GM12878 (cell line): ENCODE measurements at regions not wholly inside any gene's neighbourhood (a gene's known extent, or its start where the extent isn't known, plus 50 kb on each side); places are given as distances from the start of the nearest gene placed in this dataset.

Experiments
- ATAC-seq: fragments of 200-7000 bp; cut with Tn5 transposase; 3 replicates; pipeline ENCODE4 v1.9.1; 2020; ENCODE audit warnings: mild to moderate bottlenecking, moderate library complexity
- BruUV-seq: library from RNA; stranded (reverse); fragments of 400-500 nt; replicated peaks from 2 replicates; lab custom pipeline; 2021; lab: Mats Ljungman, UMichigan
- CTCF ChIA-PET: fragments of 300-600 bp; sonication (Branson Sonifier 250); formaldehyde crosslinking; extraction: SDS; loops from one replicate; lab custom pipeline; 2021; ENCODE audit warnings: inconsistent platforms; lab: Yijun Ruan, JAX
- POLR2A ChIA-PET: fragments of 350-600 bp; formaldehyde crosslinking; extraction: SDS; loops from one replicate; lab custom pipeline; 2021; ENCODE audit warnings: inconsistent platforms; lab: Charles Lee
- RAD21 ChIA-PET: fragments of 300-600 bp; sonication (Branson Sonifier 250); formaldehyde crosslinking; loops from one replicate; lab custom pipeline; 2023; ENCODE audit warnings: antibody characterized with exemption; ENCODE audit not compliant: unreplicated experiment; lab: Charles Lee
- SMC1A ChIA-PET: fragments of 300-600 bp; sonication (Branson Sonifier 250); formaldehyde crosslinking; loops from one replicate; lab custom pipeline; 2023; ENCODE audit not compliant: unreplicated experiment, uncharacterized antibody; lab: Charles Lee
- DNase-seq: peaks from one replicate; pipeline ENCODE4 v3.0.0-alpha.2; 2011; ENCODE audit warnings: low read depth, low spot score
- FAIRE-seq: peaks from 3 replicates; lab custom pipeline; 2011; peaks lifted over from hg19 to GRCh38; lab: Jason Lieb, UNC
- H2AFZ ChIP-seq: 2 replicates; pipeline ENCODE4 v1.6.0; 2011; ENCODE audit warnings: low read depth, low read length, control low read depth; ENCODE audit not compliant: control insufficient read depth
- H3K27ac ChIP-seq: 2 replicates; pipeline ENCODE4 v1.5.1; 2011; ENCODE audit warnings: control low read depth; ENCODE audit not compliant: control insufficient read depth, insufficient read depth
- H3K27me3 ChIP-seq, 2 experiments: replicated peaks in 1 of 2; 2 replicates each; pipeline versions ENCODE4 v1.6.0 to v1.6.1; 2011; ENCODE audit warnings: low read length in 1 of 2; ENCODE audit not compliant: control insufficient read depth in 2 of 2, insufficient read depth in 2 of 2
- H3K36me3 ChIP-seq, 2 experiments: 2 replicates each; pipeline ENCODE4 v1.5.1; 2011; ENCODE audit warnings: low read length in 1 of 2; ENCODE audit not compliant: control insufficient read depth in 2 of 2, insufficient read depth in 2 of 2
- H3K4me1 ChIP-seq: 2 replicates; pipeline ENCODE4 v1.6.1; 2011; ENCODE audit warnings: mild to moderate bottlenecking, low read length, moderate library complexity, mixed read lengths; ENCODE audit not compliant: control insufficient read depth, insufficient read depth
- H3K4me2 ChIP-seq: 2 replicates; pipeline ENCODE4 v1.6.0; 2011; ENCODE audit warnings: control low read depth; ENCODE audit not compliant: control insufficient read depth, insufficient read depth
- H3K4me3 ChIP-seq: fragments of 200-600 bp; sonication (generic); 2 replicates; pipeline ENCODE4 v1.5.1; 2016
- H3K79me2 ChIP-seq: 2 replicates; pipeline ENCODE4 v1.6.0; 2011; ENCODE audit warnings: low read length; ENCODE audit not compliant: control insufficient read depth, insufficient read depth
- H3K9ac ChIP-seq: 2 replicates; pipeline ENCODE4 v1.8.0; 2011; ENCODE audit warnings: low read length, control low read depth, mixed read lengths; ENCODE audit not compliant: control insufficient read depth, insufficient read depth
- H3K9me3 ChIP-seq: replicated peaks from 3 replicates; pipeline ENCODE4 v1.5.1; 2011; ENCODE audit warnings: mild to moderate bottlenecking, low read length; ENCODE audit not compliant: control insufficient read depth, insufficient read depth
- H4K20me1 ChIP-seq: 2 replicates; pipeline ENCODE4 v1.6.0; 2011; ENCODE audit not compliant: control insufficient read depth, insufficient read depth
- BCL11A ChIP-seq: IDR thresholded peaks from 2 replicates; pipeline ENCODE4 v1.6.1; 2011; ENCODE audit warnings: low read depth, low read length
- BRCA1 ChIP-seq: IDR thresholded peaks from 2 replicates; pipeline ENCODE4 v1.6.1; 2011; ENCODE audit warnings: low read depth, low read length, improper control_type of control experiment
- EP300 ChIP-seq, 2 experiments: fragments of 150-350 bp in 1 of 2; IDR thresholded peaks; 2 replicates each; pipeline ENCODE4 v1.6.1; 2011 to 2012; ENCODE audit warnings: low read depth in 2 of 2, low read length in 2 of 2, borderline replicate concordance in 1 of 2, improper control_type of control experiment in 1 of 2, inconsistent platforms in 1 of 2; ENCODE audit not compliant: control insufficient read depth in 1 of 2
- ESRRA ChIP-seq: IDR thresholded peaks from 2 replicates; pipeline ENCODE4 v1.6.1; 2012; ENCODE audit warnings: mild to moderate bottlenecking, low read length, improper control_type of control experiment
- JUND ChIP-seq: IDR thresholded peaks from 2 replicates; pipeline ENCODE4 v1.6.1; 2012; ENCODE audit warnings: low read depth, mild to moderate bottlenecking, low read length, improper control_type of control experiment, moderate library complexity
- LARP7 ChIP-seq: fragments of 450-650 bp; IDR thresholded peaks from 2 replicates; pipeline ENCODE4 v1.6.1; 2017; ENCODE audit warnings: mild to moderate bottlenecking
- NFXL1 ChIP-seq: fragments of 450-650 bp; IDR thresholded peaks from 2 replicates; pipeline ENCODE4 v1.6.1; 2017; ENCODE audit warnings: antibody characterized with exemption, mild to moderate bottlenecking, borderline replicate concordance
- NFYA ChIP-seq: IDR thresholded peaks from 2 replicates; pipeline ENCODE4 v1.6.1; 2011; ENCODE audit warnings: low read depth, mild to moderate bottlenecking, low read length, improper control_type of control experiment, borderline replicate concordance
- PAX8 ChIP-seq: fragments of 450-650 bp; IDR thresholded peaks from 2 replicates; pipeline ENCODE4 v1.6.1; 2017; ENCODE audit warnings: mild to moderate bottlenecking, moderate library complexity
- RBBP5 ChIP-seq: fragments of 200-600 bp; sonication (generic); conservative IDR thresholded peaks from 2 replicates; pipeline ENCODE4 v1.6.1; 2016
- RELA ChIP-seq: fragments of 450-650 bp; IDR thresholded peaks from 2 replicates; pipeline ENCODE4 v1.8.0; 2014; ENCODE audit warnings: borderline replicate concordance; ENCODE audit not compliant: partially characterized antibody
- SIX5 ChIP-seq: IDR thresholded peaks from 2 replicates; pipeline ENCODE4 v1.6.1; 2011; ENCODE audit warnings: mild to moderate bottlenecking, low read depth, low read length, moderate library complexity; ENCODE audit not compliant: severe bottlenecking
- SUPT20H ChIP-seq: IDR thresholded peaks from 2 replicates; pipeline ENCODE4 v1.6.1; 2011; ENCODE audit warnings: low read depth, mild to moderate bottlenecking, low read length, moderate library complexity, borderline replicate concordance; ENCODE audit not compliant: control insufficient read depth
- TAF1 ChIP-seq: IDR thresholded peaks from 2 replicates; pipeline ENCODE4 v1.6.1; 2011; ENCODE audit warnings: mild to moderate bottlenecking, low read depth, low read length, borderline replicate concordance
- ZNF622 ChIP-seq: fragments of 450-650 bp; IDR thresholded peaks from 2 replicates; pipeline ENCODE4 v1.6.1; 2017; ENCODE audit warnings: mild to moderate bottlenecking, inconsistent platforms
- ZSCAN29 ChIP-seq: fragments of 450-650 bp; IDR thresholded peaks from 2 replicates; pipeline ENCODE4 v1.6.1; 2017; ENCODE audit warnings: mild to moderate bottlenecking, moderate library complexity
- WGBS: methylation state at CpG from one replicate; pipeline ENCODE4 v1.1.6; 2016; ENCODE audit warnings: low lambda C conversion rate; ENCODE audit not compliant: insufficient replicate concordance, insufficient coverage; ENCODE audit errors: missing lambda C conversion rate; 5-methylcytosine and 5-hydroxymethylcytosine counted together
- in situ Hi-C: fragments of 300-500 bp; cut with MboI; formaldehyde crosslinking; loops from 9 replicates; pipeline ENCODE4 v1.14.3; 2018; ENCODE audit warnings: mixed read lengths
- intact Hi-C: fragments of 100-400 bp; cut with micrococcal nuclease; formaldehyde crosslinking; loops from one replicate; pipeline ENCODE4 v1.14.2; 2022; ENCODE audit not compliant: unreplicated experiment
- TF ChIP-seq, protein P1 (sequence below): IDR thresholded peaks from 2 replicates; pipeline ENCODE4 v1.6.1; 2011; ENCODE audit warnings: borderline replicate concordance, low read depth, mild to moderate bottlenecking, moderate library complexity, mixed read lengths, low read length; ENCODE audit not compliant: insufficient read depth; ENCODE audit errors: extremely low read length

DNA sequence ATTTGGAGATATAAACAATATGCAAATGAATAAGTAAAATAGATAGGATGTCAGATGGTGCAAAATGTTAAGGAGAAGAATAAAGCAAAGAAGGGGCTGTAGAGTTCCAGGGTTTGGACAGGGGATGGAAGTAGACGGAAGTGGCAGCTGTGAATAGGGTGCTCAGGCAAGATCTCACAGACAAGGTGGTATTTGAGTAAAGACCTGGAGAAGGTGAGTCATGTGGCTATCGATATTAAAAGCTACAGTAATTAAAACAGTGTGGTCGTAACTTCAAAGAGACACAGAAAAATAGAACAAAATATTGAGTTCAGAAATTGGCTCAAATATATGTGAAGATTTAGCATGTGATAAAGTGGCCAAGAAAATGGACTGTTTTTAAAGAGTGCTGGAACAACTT lies 61.3 kb upstream of the SLC38A2 start:
- Histone ChIP-seq H3K36me3 (no peaks in the 10 kb centered on the region), H3K4me2 (no peak overlapping the region), H3K4me3 (no peak overlapping the region), H3K79me2 (no peaks in the 10 kb centered on the region), H3K9me3 (no peaks in the 10 kb centered on the region), H3K27ac (no peak overlapping the region), H3K9ac (no peak overlapping the region), H3K27me3 (no peaks in the 10 kb centered on the region), H4K20me1 (no peaks in the 10 kb centered on the region), H3K4me1 (peaks cover 4% of the 10 kb centered on the region; the same call in 1 of the 2 replicates), H2AFZ (no peak overlapping the region)
- ATAC-seq (no peak), FAIRE-seq (no peak), DNase-seq (no peak)
- whole genome bisulfite sequencing, result 76% methylated on average over 3 of the region's 3 CpGs
- intact Hi-C loops, result no loop called here
- no peak for TF ChIP-seq ZSCAN29
- TF ChIP-seq SUPT20H, result no peak
- TF ChIP-seq BCL11A, result no peak
- no peak for TF ChIP-seq JUND
- TF ChIP-seq ZNF622, result no peak
- TF ChIP-seq NFYA, result no peak
- SMC1A ChIA-PET, result interaction anchor here (0.6 to 0.9 kb wide), 2 partner anchors 58 to 127 kb away, joined by 3 read pairs; no protein-coding TSS in a partner anchor
- no TSS peak for BruUV-seq
- RAD21 ChIA-PET, result interaction anchor here (0.5 kb wide), 1 partner anchor 763 kb away, joined by 3 read pairs; no protein-coding TSS in a partner anchor
- in situ Hi-C loops, result no loop called here
- POLR2A ChIA-PET, result no interaction called here
- CTCF ChIA-PET, result no interaction called here

DNA sequence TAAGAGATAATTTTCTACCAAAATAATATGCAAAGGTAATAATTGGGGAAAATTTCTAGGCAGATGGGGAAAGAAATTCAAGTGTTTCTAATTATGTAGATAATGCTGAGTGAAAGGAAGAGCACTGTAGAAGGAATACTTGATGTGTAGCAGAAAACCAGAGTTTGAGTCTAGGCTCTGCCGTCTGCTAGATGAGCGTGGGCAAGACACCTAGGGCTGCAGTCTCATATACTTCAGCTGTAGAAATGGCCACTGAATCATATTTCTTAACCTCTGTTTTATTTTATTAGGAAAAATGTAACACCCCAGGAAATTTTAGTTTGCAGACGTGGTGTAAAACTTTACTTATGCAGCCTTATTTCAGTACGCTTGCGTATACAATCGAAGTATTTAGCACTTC lies 59.8 kb upstream of the SLC38A2 start:
- no peak overlapping the region for H3K9ac ChIP-seq
- H4K20me1 ChIP-seq, result no peaks in the 10 kb centered on the region
- no peaks in the 10 kb centered on the region for H3K79me2 ChIP-seq
- BruUV-seq, result no TSS peak
- in situ Hi-C loops, result no loop called here
- ChIA-PET SMC1A (interaction anchor here (0.7 to 2.0 kb wide), 6 partner anchors 12 to 42 kb away, joined by 3 to 6 read pairs (median 4); no protein-coding TSS in a partner anchor), RAD21 (interaction anchor here (1.0 to 1.6 kb wide), 3 partner anchors 9 to 42 kb away, joined by 3 to 4 read pairs (median 4); no protein-coding TSS in a partner anchor), CTCF (interaction anchor here (1.1 kb wide), 1 partner anchor 40 kb away, joined by 3 read pairs; no protein-coding TSS in a partner anchor)
- H3K4me1 ChIP-seq, result peaks cover 4% of the 10 kb centered on the region; the same call in 1 of the 2 replicates
- no peak overlapping the region for H3K27ac ChIP-seq
- H2AFZ ChIP-seq, result no peak overlapping the region
- H3K27me3 ChIP-seq, result no peaks in the 10 kb centered on the region
- no peaks in the 10 kb centered on the region for H3K9me3 ChIP-seq
- no peak overlapping the region for H3K4me2 ChIP-seq
- WGBS, result over 99% methylated on average over 6 of the region's 6 CpGs
- H3K36me3 ChIP-seq, result no peaks in the 10 kb centered on the region
- H3K4me3 ChIP-seq, result no peak overlapping the region
- intact Hi-C loops, result no loop called here
- ATAC-seq, result no peak
- TF ChIP-seq BRCA1, result no peak
- no peak for TF ChIP-seq SIX5
- no peak for TF ChIP-seq TAF1
- no peak for TF ChIP-seq RELA
- TF ChIP-seq NFXL1, result no peak
- TF ChIP-seq RBBP5, result no peak
- TF ChIP-seq ESRRA, result no peak
- no peak for TF ChIP-seq LARP7
- TF ChIP-seq EP300 (IDR thresholded peaks at IDR 0.05; ENCODE audit: borderline replicate concordance in 1 of 2, control insufficient read depth in 1 of 2, low read depth in 2 of 2, low read length in 2 of 2), result no peak
- TF ChIP-seq, protein P1, sequence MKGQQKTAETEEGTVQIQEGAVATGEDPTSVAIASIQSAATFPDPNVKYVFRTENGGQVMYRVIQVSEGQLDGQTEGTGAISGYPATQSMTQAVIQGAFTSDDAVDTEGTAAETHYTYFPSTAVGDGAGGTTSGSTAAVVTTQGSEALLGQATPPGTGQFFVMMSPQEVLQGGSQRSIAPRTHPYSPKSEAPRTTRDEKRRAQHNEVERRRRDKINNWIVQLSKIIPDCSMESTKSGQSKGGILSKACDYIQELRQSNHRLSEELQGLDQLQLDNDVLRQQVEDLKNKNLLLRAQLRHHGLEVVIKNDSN, result no peak
- TF ChIP-seq PAX8, result no peak
- TF ChIP-seq, all 136 proteins: peak for 0
- no peak for FAIRE-seq
- no peak for DNase-seq
- POLR2A ChIA-PET, result interaction anchor here (0.6 to 1.1 kb wide), 3 partner anchors 28 to 66 kb away, joined by 3 to 4 read pairs (median 3); no protein-coding TSS in a partner anchor
